Tibial artery (tissue), 4 donors: ENCODE measurements at regions not wholly inside any gene's neighbourhood (a gene's known extent, or its start where the extent isn't known, plus 50 kb on each side); places are given as distances from the start of the nearest gene placed in this dataset.
"Not testable (repeated sequence)": the region's sequence is repeated elsewhere in the genome, so short reads cannot be mapped to it uniquely, and the experiment has no call there.

Experiments used
- DNase-seq, 2 donors: peaks; one replicate each; pipeline ENCODE4 v3.0.0-alpha.2; 2019
- H3K27ac ChIP-seq, 2 donors: fragments of 200-600 bp; sonication (generic) in 1 of 2; 1 replicate in 1 of 2; 2 replicates in 1 of 2; pipeline ENCODE4 v1.5.1; 2018 to 2019; ENCODE audit warnings: mild to moderate bottlenecking in 1 of 2
- H3K27me3 ChIP-seq, 2 donors: fragments of 200-600 bp; sonication (generic) in 1 of 2; one replicate each; pipeline versions ENCODE4 v1.5.1 to v1.6.0; 2016 to 2019
- H3K36me3 ChIP-seq, 3 donors: fragments of 200-600 bp; sonication (generic) in 2 of 3; one replicate each; pipeline ENCODE4 v1.5.1; 2016 to 2019; ENCODE audit warnings: mild to moderate bottlenecking in 2 of 3
- H3K4me1 ChIP-seq, 4 donors: fragments of 200-600 bp; sonication (generic) in 2 of 4; 1 replicate in 3 of 4; 2 replicates in 1 of 4; pipeline ENCODE4 v1.5.1; 2016 to 2019
- H3K4me3 ChIP-seq, 2 donors: fragments of 200-600 bp; sonication (generic) in 1 of 2; 1 replicate in 1 of 2; 2 replicates in 1 of 2; pipeline ENCODE4 v1.5.1; 2018 to 2019; ENCODE audit warnings: mild to moderate bottlenecking in 2 of 2
- H3K9me3 ChIP-seq, 3 donors: fragments of 200-600 bp; sonication (generic) in 1 of 3; one replicate each; pipeline ENCODE4 v1.5.1; 2016 to 2019
- intact Hi-C: fragments of 100-400 bp; cut with DNase I; formaldehyde crosslinking; loops from one replicate; pipeline ENCODE4 v1.15.0; 2023; ENCODE audit warnings: low total_unique reads
- TF ChIP-seq, protein P1 (sequence below), 2 experiments: fragments of 200-600 bp in 1 of 2; fragments of 450-650 bp in 1 of 2; IDR thresholded peaks; one replicate each; pipeline ENCODE4 v1.5.1; 2017 to 2019; ENCODE audit warnings: antibody characterized with exemption in 2 of 2, mild to moderate bottlenecking in 1 of 2, moderate library complexity in 1 of 2

DNA sequence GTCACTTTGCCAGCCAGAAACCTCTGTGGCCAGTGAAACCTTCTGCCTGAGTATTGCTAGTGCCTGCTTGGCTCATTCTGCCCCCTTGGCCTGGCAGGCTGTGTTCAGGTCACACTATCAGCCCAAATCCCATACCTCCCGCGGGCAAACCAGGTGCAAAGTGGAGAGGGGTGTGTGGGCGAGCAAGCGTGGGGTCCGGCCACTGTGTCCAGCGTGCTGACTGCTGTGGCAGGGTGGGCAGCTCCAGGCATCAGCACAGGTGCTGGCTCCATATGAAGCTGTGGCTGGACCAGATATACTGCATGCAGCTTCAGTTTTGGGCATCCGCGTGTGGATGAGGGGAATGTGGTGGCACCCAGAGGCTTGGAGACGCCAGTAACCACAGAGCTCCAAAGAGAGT lies 576.5 kb upstream of the EDIL3 start:
- Histone ChIP-seq H3K4me1 (no peaks in the 10 kb centered on the region), H3K27me3 (no peaks in the 10 kb centered on the region), H3K27ac (no peak overlapping the region), H3K36me3 (no peaks in the 10 kb centered on the region), H3K9me3 (peaks cover 0 to 8% (median 0%) of the 10 kb centered on the region in 3 donors), H3K4me3 (no peak overlapping the region)
- intact Hi-C loops: no loop called here
- no peak for DNase-seq
- TF ChIP-seq, protein P1, sequence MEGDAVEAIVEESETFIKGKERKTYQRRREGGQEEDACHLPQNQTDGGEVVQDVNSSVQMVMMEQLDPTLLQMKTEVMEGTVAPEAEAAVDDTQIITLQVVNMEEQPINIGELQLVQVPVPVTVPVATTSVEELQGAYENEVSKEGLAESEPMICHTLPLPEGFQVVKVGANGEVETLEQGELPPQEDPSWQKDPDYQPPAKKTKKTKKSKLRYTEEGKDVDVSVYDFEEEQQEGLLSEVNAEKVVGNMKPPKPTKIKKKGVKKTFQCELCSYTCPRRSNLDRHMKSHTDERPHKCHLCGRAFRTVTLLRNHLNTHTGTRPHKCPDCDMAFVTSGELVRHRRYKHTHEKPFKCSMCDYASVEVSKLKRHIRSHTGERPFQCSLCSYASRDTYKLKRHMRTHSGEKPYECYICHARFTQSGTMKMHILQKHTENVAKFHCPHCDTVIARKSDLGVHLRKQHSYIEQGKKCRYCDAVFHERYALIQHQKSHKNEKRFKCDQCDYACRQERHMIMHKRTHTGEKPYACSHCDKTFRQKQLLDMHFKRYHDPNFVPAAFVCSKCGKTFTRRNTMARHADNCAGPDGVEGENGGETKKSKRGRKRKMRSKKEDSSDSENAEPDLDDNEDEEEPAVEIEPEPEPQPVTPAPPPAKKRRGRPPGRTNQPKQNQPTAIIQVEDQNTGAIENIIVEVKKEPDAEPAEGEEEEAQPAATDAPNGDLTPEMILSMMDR (IDR thresholded peaks at IDR 0.05): no peak

DNA sequence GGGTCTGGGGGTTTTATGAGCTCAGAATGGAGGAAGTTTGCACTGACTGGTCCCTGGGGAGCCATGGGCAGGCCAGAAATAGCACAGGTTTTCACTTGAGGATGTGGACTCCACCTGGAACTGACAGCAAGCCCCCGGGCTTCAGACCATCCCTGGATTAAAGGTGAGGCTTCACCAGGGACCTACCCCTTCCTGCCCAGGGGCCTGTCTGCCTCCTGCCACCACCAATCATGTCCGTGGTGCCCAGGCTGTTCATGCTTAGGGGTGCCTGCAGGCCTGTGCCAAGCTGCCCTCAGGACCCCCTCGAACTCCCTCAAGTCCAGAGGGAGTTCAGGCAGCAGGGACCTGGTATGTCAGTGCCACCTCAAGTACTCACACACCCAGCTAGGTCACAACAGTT lies 577.2 kb upstream of the EDIL3 start:
- intact Hi-C loops: no loop called here
- Histone ChIP-seq H3K4me1 (no peaks in the 10 kb centered on the region), H3K4me3 (no peak overlapping the region), H3K27me3 (no peaks in the 10 kb centered on the region), H3K36me3 (no peaks in the 10 kb centered on the region), H3K9me3 (peaks cover 0 to 8% (median 0%) of the 10 kb centered on the region in 3 donors), H3K27ac (no peak overlapping the region)
- TF ChIP-seq, protein P1 (IDR thresholded peaks at IDR 0.05): no peak
- DNase-seq: no peak

DNA sequence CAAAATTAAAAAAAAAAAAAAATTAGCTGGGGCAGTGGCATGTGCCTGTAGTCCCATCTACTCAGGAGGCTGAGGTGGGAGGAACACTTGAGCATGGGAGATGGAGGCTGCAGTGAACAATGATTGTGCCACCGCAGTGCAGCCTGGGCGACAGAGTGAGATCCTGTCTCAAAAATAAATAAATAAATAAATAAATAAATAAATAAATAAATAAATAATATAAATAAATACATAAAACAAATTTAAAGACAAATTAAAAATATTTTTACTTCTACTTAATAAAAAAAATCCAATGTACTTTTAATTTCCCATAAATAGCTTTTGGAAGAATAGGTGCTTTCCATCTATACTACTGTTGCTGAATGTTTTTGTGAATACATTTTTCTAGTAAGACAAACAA lies 598.4 kb upstream of the EDIL3 start:
- no peaks in the 10 kb centered on the region for H3K27me3 ChIP-seq
- no peaks in the 10 kb centered on the region for H3K36me3 ChIP-seq
- H3K27ac ChIP-seq: no peak overlapping the region
- no peaks in the 10 kb centered on the region for H3K9me3 ChIP-seq
- intact Hi-C loops: no loop called here
- TF ChIP-seq, protein P1 (IDR thresholded peaks at IDR 0.05): no peak
- no peak for DNase-seq
- H3K4me3 ChIP-seq: no peak overlapping the region
- H3K4me1 ChIP-seq: no peaks in the 10 kb centered on the region

DNA sequence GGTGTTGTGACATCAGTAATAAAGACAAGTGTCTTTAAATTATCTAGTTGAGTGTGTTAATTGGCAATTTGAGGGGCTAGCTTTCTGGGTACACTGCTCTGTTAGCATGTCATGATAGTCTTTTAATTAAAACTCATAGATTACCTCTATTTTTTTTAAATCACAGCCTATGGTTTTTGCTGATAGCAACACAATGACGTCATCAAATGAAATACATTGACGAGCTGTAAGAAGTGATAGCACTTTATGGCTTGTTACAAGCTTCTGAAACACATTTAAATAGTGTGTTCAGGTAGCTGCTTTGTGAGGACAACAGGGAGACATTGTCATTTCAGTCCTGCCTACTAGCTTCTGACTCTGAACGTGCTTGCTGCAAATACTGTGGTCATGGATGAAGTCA lies 600.5 kb upstream of the EDIL3 start:
- DNase-seq: no peak
- H3K27me3 ChIP-seq: no peaks in the 10 kb centered on the region
- H3K4me3 ChIP-seq: no peak overlapping the region

DNA sequence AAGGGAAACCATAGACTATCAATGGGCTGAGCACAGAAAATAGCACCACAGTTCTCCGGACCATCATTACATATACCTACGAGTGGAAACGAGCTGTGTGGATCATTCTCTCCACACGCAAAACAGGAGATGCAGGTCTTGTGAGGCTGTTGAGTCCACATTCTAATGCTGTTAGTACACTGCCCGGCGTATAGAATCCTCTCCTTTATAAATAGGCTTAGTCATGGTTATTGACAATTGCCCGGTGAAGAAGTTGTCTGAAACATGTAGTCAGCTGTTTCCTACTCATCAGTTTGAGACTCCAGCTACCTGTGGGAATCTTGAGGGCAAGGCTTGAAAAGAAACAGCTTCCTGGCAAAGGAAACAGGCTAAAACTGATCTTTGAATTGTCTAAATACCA lies 602.0 kb upstream of the EDIL3 start:
- TF ChIP-seq, protein P1 (IDR thresholded peaks at IDR 0.05): no peak
- Histone ChIP-seq H3K4me3 (no peak overlapping the region), H3K9me3 (no peaks in the 10 kb centered on the region), H3K36me3 (no peaks in the 10 kb centered on the region), H3K27ac (no peak overlapping the region), H3K4me1 (no peaks in the 10 kb centered on the region), H3K27me3 (no peaks in the 10 kb centered on the region)
- DNase-seq: no peak
- intact Hi-C loops: no loop called here

More for the DNA sequence above, 600.5 kb upstream of the EDIL3 start:
- intact Hi-C loops: no loop called here
- H3K4me1 ChIP-seq: no peaks in the 10 kb centered on the region
- no peaks in the 10 kb centered on the region for H3K36me3 ChIP-seq
- TF ChIP-seq, protein P1 (IDR thresholded peaks at IDR 0.05): no peak
- no peak overlapping the region for H3K27ac ChIP-seq
- H3K9me3 ChIP-seq: no peaks in the 10 kb centered on the region

DNA sequence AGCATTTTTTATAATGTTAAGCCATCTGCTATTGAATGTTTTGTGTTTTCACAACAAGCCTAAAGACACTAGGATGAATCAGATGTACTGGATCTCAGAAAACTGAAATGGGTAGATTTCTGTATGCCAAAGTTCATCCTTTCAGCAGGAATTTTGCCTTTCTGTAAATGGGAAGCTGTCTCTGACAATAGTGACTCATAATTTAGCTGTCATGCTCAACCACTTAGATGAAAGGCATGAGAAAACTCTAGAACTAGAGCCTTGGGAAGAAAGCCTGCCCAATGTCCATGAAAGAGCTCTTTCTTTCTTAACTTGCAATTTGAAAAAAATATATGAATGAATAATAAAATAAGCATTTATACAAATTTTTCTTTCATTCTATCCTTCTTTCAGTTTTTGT lies 616.0 kb upstream of the EDIL3 start:
- H3K27me3 ChIP-seq: no peaks in the 10 kb centered on the region
- no peaks in the 10 kb centered on the region for H3K9me3 ChIP-seq
- TF ChIP-seq, protein P1 (IDR thresholded peaks at IDR 0.05): no peak
- intact Hi-C loops: no loop called here
- no peaks in the 10 kb centered on the region for H3K4me1 ChIP-seq
- H3K36me3 ChIP-seq: no peaks in the 10 kb centered on the region
- no peak overlapping the region for H3K4me3 ChIP-seq
- no peak overlapping the region for H3K27ac ChIP-seq
- no peak for DNase-seq

DNA sequence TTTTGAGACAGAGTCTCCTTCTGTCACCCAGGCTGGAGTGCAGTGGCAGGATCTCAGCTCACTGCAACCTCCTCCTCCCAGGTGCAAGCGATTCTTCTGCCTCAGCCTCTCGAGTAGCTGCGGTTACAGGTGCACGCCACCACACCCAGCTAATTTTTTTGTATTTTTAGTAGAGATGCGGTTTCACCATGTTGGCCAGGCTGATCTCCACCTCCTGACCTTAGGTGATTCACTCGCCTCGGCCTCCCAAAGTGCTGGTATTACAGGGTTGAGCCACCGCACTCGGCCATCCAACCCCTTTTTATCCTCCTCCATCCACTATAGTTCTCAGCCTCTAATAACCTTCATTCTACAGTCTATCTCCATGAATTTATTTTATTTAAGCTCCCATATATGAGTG lies 617.3 kb upstream of the EDIL3 start:
- H3K27ac ChIP-seq, H3K4me3 ChIP-seq, H3K27me3 ChIP-seq, intact Hi-C loops, H3K4me1 ChIP-seq, H3K9me3 ChIP-seq, DNase-seq, H3K36me3 ChIP-seq: not testable (repeated sequence)
